Keratinocyte (primary cell): ENCODE measurements at regions not wholly inside any gene's neighbourhood (a gene's known extent, or its start where the extent isn't known, plus 50 kb on each side); places are given as distances from the start of the nearest gene placed in this dataset.

Experiments
- DNase-seq: peaks from one replicate; pipeline ENCODE4 v3.0.0-alpha.2; 2011; ENCODE audit warnings: low read depth, missing footprints, low spot score
- FAIRE-seq: peaks from 2 replicates; lab custom pipeline; 2011; peaks lifted over from hg19 to GRCh38; lab: Jason Lieb, UNC
- H2AFZ ChIP-seq: 2 replicates; pipeline ENCODE4 v1.6.0; 2012; ENCODE audit warnings: low read length, control low read depth, inconsistent platforms; ENCODE audit not compliant: control insufficient read depth
- H3K27ac ChIP-seq: 2 replicates; pipeline ENCODE4 v1.5.1; 2011; ENCODE audit warnings: low read length; ENCODE audit not compliant: control insufficient read depth, insufficient read depth
- H3K27me3 ChIP-seq: 3 replicates; pipeline ENCODE4 v1.6.0; 2011; ENCODE audit warnings: low read length; ENCODE audit not compliant: control insufficient read depth, insufficient read depth; ENCODE audit errors: extremely low read depth
- H3K36me3 ChIP-seq, 2 experiments: 2 replicates in 1 of 2; 3 replicates in 1 of 2; pipeline ENCODE4 v1.5.1; 2011; ENCODE audit warnings: low read length in 2 of 2, mild to moderate bottlenecking in 1 of 2; ENCODE audit not compliant: control insufficient read depth in 2 of 2, insufficient read depth in 2 of 2; ENCODE audit errors: extremely low read depth in 1 of 2
- H3K4me1 ChIP-seq: 3 replicates; pipeline ENCODE4 v1.5.1; 2011; ENCODE audit warnings: low read length; ENCODE audit not compliant: control insufficient read depth, insufficient read depth; ENCODE audit errors: extremely low read depth
- H3K4me2 ChIP-seq: 3 replicates; pipeline ENCODE4 v1.6.0; 2011; ENCODE audit warnings: low read depth, low read length; ENCODE audit not compliant: control insufficient read depth, insufficient read depth; ENCODE audit errors: extremely low read depth
- H3K4me3 ChIP-seq, 3 experiments: fragments of 200-600 bp in 1 of 3; sonication (generic) in 1 of 3; 2 replicates in 2 of 3; 3 replicates in 1 of 3; pipeline ENCODE4 v1.5.1; 2011 to 2016; ENCODE audit warnings: low read length in 3 of 3, mild to moderate bottlenecking in 3 of 3, control low read depth in 2 of 3, inconsistent platforms in 1 of 3, low read depth in 1 of 3, mixed read lengths in 1 of 3, mixed run types in 1 of 3, moderate library complexity in 1 of 3; ENCODE audit not compliant: control insufficient read depth in 2 of 3, insufficient read depth in 2 of 3; ENCODE audit errors: extremely low read depth in 1 of 3
- H3K79me2 ChIP-seq: 2 replicates; pipeline ENCODE4 v1.6.0; 2012; ENCODE audit warnings: low read length; ENCODE audit not compliant: control insufficient read depth, insufficient read depth
- H3K9ac ChIP-seq: 3 replicates; pipeline ENCODE4 v1.6.0; 2011; ENCODE audit warnings: low read length; ENCODE audit not compliant: control insufficient read depth, insufficient read depth; ENCODE audit errors: extremely low read depth
- H3K9me1 ChIP-seq: 3 replicates; pipeline ENCODE4 v1.6.0; 2011; ENCODE audit warnings: low read length; ENCODE audit not compliant: control insufficient read depth, insufficient read depth; ENCODE audit errors: extremely low read depth
- H3K9me3 ChIP-seq: 2 replicates; pipeline ENCODE4 v1.5.1; 2012; ENCODE audit warnings: low read depth, low read length; ENCODE audit not compliant: control insufficient read depth
- H4K20me1 ChIP-seq: 3 replicates; pipeline ENCODE4 v1.6.0; 2011; ENCODE audit warnings: low read length; ENCODE audit not compliant: control insufficient read depth, insufficient read depth; ENCODE audit errors: extremely low read depth
- CTCF ChIP-seq, 3 experiments: IDR thresholded peaks in 1 of 3; conservative IDR thresholded peaks in 1 of 3; optimal IDR thresholded peaks in 1 of 3; 2 replicates in 2 of 3; 3 replicates in 1 of 3; pipeline versions ENCODE3 to v1.5.1; 2011; ENCODE audit warnings: low read length in 3 of 3, mild to moderate bottlenecking in 3 of 3, moderate library complexity in 2 of 3, control low read depth in 1 of 3, inconsistent platforms in 1 of 3; ENCODE audit not compliant: insufficient read depth in 2 of 3; ENCODE audit errors: extremely low read depth in 1 of 3
- EZH2 ChIP-seq: IDR thresholded peaks from one replicate; pipeline ENCODE4 v1.6.1; 2012; ENCODE audit warnings: inconsistent platforms, mild to moderate bottlenecking, low read length, moderate library complexity
- dilution Hi-C: fragments of 300-500 bp; cut with MboI; formaldehyde crosslinking; loops from one replicate; pipeline ENCODE4 v1.7.0; 2020; ENCODE audit warnings: low sequenced_read_pairs; ENCODE audit not compliant: extremely low pct_ligation_motif_present

- Histone ChIP-seq H3K9me1 (no peaks in the 10 kb centered on the region), H3K4me1 (no peaks in the 10 kb centered on the region), H3K27ac (no peak overlapping the region), H3K36me3 (no peaks in the 10 kb centered on the region), H3K27me3 (no peaks in the 10 kb centered on the region), H3K9me3 (no peaks in the 10 kb centered on the region), H4K20me1 (no peaks in the 10 kb centered on the region), H3K9ac (no peak overlapping the region), H3K4me3 (no peak overlapping the region), H2AFZ (no peak overlapping the region), H3K4me2 (no peak overlapping the region), H3K79me2 (no peaks in the 10 kb centered on the region)
- DNase-seq (no peak), FAIRE-seq (no peak)
- TF ChIP-seq CTCF (optimal IDR thresholded peaks at IDR 0.05 in 1 of 3, IDR thresholded peaks at IDR 0.05 in 1 of 3, conservative IDR thresholded peaks at IDR 0.05 in 1 of 3; ENCODE audit: extremely low read depth in 1 of 3, insufficient read depth in 2 of 3, low read length in 3 of 3) (no peak), EZH2 (no peak)
- dilution Hi-C loops = no loop called here
Measured at GRCh38 chr6:140230282-140230681, 855.8 kb upstream of the CITED2 start.

DNA sequence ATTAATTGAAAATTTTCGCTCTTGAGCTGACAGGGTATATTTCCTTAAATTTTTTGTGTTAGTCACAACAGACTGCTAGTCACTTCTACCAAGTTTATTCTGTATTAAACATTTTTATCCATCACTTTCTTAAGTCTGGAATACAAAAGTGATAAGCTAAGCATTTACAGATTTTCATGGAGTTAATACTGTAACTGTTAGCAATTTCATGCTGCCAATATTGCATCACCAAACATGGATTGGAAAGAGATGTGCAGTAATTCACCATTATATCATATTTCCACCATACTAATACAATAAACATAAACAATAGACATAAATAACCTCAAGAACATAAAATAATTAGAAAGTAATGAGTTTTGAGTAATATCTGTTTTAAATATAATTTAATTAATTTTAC, 854.0 kb upstream of the CITED2 start:
- H2AFZ ChIP-seq = no peak overlapping the region
- H3K36me3 ChIP-seq = no peaks in the 10 kb centered on the region
- dilution Hi-C loops = no loop called here
- H3K9me3 ChIP-seq = no peaks in the 10 kb centered on the region
- no peaks in the 10 kb centered on the region for H3K79me2 ChIP-seq
- H3K4me3 ChIP-seq = no peak overlapping the region
- no peaks in the 10 kb centered on the region for H3K4me1 ChIP-seq
- TF ChIP-seq CTCF (optimal IDR thresholded peaks at IDR 0.05 in 1 of 3, IDR thresholded peaks at IDR 0.05 in 1 of 3, conservative IDR thresholded peaks at IDR 0.05 in 1 of 3; ENCODE audit: extremely low read depth in 1 of 3, insufficient read depth in 2 of 3, low read length in 3 of 3) = no peak
- no peak for TF ChIP-seq EZH2
- H3K9me1 ChIP-seq = no peaks in the 10 kb centered on the region
- no peak overlapping the region for H3K4me2 ChIP-seq
- no peak for DNase-seq
- no peak for FAIRE-seq
- no peak overlapping the region for H3K27ac ChIP-seq
- H4K20me1 ChIP-seq = no peaks in the 10 kb centered on the region
- H3K9ac ChIP-seq = no peak overlapping the region
- H3K27me3 ChIP-seq = no peaks in the 10 kb centered on the region
